Thoracic aorta (tissue), 2 donors: ENCODE measurements at regions not wholly inside any gene's neighbourhood (a gene's known extent, or its start where the extent isn't known, plus 50 kb on each side); places are given as distances from the start of the nearest gene placed in this dataset.

Source experiments
- ATAC-seq: fragments of 150-250 bp; one replicate; pipeline ENCODE4 v1.8.0; 2017; ENCODE audit warnings: low read depth; ENCODE audit not compliant: insufficient number of reproducible peaks, low FRiP score
- DNase-seq: peaks from one replicate; pipeline ENCODE4 v3.0.0-alpha.2; 2020; ENCODE audit warnings: low spot score
- H3K27ac ChIP-seq, 2 donors: fragments of 200-600 bp; sonication (generic); 1 replicate in 1 of 2; 2 replicates in 1 of 2; pipeline ENCODE4 v1.5.1; 2016; ENCODE audit warnings: mild to moderate bottlenecking in 2 of 2, moderate library complexity in 2 of 2
- H3K27me3 ChIP-seq: fragments of 200-600 bp; sonication (generic); replicated peaks from 2 replicates; pipeline ENCODE4 v1.6.0; 2016; ENCODE audit warnings: mild to moderate bottlenecking; ENCODE audit not compliant: insufficient read depth
- H3K36me3 ChIP-seq: fragments of 200-600 bp; sonication (generic); one replicate; pipeline ENCODE4 v1.5.1; 2016
- H3K4me1 ChIP-seq, 2 donors: fragments of 200-600 bp; sonication (generic); 1 replicate in 1 of 2; 2 replicates in 1 of 2; pipeline versions ENCODE4 v1.5.1 to v1.6.0; 2016; ENCODE audit warnings: low read depth in 2 of 2, mild to moderate bottlenecking in 1 of 2; ENCODE audit not compliant: control insufficient read depth in 1 of 2
- H3K4me3 ChIP-seq: fragments of 200-600 bp; sonication (generic); 2 replicates; pipeline ENCODE4 v1.5.1; 2016; ENCODE audit warnings: mild to moderate bottlenecking
- H3K9me3 ChIP-seq: fragments of 200-600 bp; sonication (generic); 2 replicates; pipeline ENCODE4 v1.5.1; 2016
- TF ChIP-seq, protein P1 (sequence below): fragments of 200-600 bp; sonication (generic); IDR thresholded peaks from one replicate; pipeline ENCODE4 v1.5.1; 2019; ENCODE audit warnings: antibody characterized with exemption

GRCh38 chr17:51563961-51564360, 303.6 kb downstream of the UTP18 start:
- ATAC-seq (no peak), DNase-seq (no peak)
- no peaks in the 10 kb centered on the region for H3K4me1 ChIP-seq
- H3K36me3 ChIP-seq: no peaks in the 10 kb centered on the region
- H3K27me3 ChIP-seq: no peaks in the 10 kb centered on the region
- no peaks in the 10 kb centered on the region for H3K9me3 ChIP-seq
- no peak overlapping the region for H3K4me3 ChIP-seq
- TF ChIP-seq, protein P1, sequence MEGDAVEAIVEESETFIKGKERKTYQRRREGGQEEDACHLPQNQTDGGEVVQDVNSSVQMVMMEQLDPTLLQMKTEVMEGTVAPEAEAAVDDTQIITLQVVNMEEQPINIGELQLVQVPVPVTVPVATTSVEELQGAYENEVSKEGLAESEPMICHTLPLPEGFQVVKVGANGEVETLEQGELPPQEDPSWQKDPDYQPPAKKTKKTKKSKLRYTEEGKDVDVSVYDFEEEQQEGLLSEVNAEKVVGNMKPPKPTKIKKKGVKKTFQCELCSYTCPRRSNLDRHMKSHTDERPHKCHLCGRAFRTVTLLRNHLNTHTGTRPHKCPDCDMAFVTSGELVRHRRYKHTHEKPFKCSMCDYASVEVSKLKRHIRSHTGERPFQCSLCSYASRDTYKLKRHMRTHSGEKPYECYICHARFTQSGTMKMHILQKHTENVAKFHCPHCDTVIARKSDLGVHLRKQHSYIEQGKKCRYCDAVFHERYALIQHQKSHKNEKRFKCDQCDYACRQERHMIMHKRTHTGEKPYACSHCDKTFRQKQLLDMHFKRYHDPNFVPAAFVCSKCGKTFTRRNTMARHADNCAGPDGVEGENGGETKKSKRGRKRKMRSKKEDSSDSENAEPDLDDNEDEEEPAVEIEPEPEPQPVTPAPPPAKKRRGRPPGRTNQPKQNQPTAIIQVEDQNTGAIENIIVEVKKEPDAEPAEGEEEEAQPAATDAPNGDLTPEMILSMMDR: no peak
- no peak overlapping the region for H3K27ac ChIP-seq

DNA sequence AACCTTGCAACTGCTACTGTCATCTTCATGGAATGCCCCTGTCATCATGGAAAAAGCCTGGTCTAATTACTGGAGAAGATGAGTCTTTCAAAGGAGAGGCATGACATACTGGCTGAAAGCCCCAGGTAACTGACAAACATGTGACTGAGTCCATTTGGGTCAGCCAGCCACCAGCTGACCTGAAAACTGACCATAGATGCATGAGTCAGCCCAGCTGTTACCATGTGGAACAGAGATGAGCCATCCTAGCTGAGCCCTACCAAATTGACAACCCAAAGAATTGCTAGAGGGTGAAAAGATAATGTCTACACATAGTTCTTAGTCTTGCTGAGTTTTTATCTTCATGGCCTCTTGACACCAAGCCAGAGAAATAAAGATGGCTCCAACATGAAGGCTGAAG, 311.8 kb downstream of the UTP18 start:
- TF ChIP-seq, protein P1: no peak

More for the DNA sequence above, 311.8 kb downstream of the UTP18 start:
- DNase-seq (no peak), ATAC-seq (no peak)
- Histone ChIP-seq H3K4me1 (no peaks in the 10 kb centered on the region), H3K9me3 (no peaks in the 10 kb centered on the region), H3K27me3 (no peaks in the 10 kb centered on the region), H3K27ac (no peak overlapping the region), H3K36me3 (no peaks in the 10 kb centered on the region), H3K4me3 (no peak overlapping the region)
